Femur (tissue), 1 donor: ENCODE measurements at regions not wholly inside any gene's neighbourhood (a gene's known extent, or its start where the extent isn't known, plus 50 kb on each side); places are given as distances from the start of the nearest gene placed in this dataset.

Source experiments
- DNase-seq: peaks from one replicate; pipeline ENCODE4 v3.0.0-alpha.2; 2017

- DNase-seq = no peak
Measured at GRCh38 chr2:222797871-222798270, 63.0 kb upstream of the ACSL3 start.

GRCh38 chr2:222798528-222798927, 62.3 kb upstream of the ACSL3 start:
- DNase-seq = no peak

- DNase-seq = no peak
Measured at GRCh38 chr2:222799262-222799918, 61.4 kb upstream of the ACSL3 start.

- no peak for DNase-seq
Measured at GRCh38 chr2:222802514-222803196, 58.2 kb upstream of the ACSL3 start.

- DNase-seq = no peak
Measured at GRCh38 chr2:222804351-222804750, 56.5 kb upstream of the ACSL3 start.

GRCh38 chr2:222805591-222806304, 55.1 kb upstream of the ACSL3 start:
- no peak for DNase-seq

- no peak for DNase-seq
Measured at GRCh38 chr2:222806526-222807137, 54.2 kb upstream of the ACSL3 start.

- no peak for DNase-seq
Measured at GRCh38 chr2:222807431-222807830, 53.4 kb upstream of the ACSL3 start.

- no peak for DNase-seq
Measured at GRCh38 chr2:222809582-222809981, 51.3 kb upstream of the ACSL3 start.

- DNase-seq = no peak
Measured at GRCh38 chr2:222810044-222810443, 50.8 kb upstream of the ACSL3 start.
